Panc1 (cell line): ENCODE measurements at regions not wholly inside any gene's neighbourhood (a gene's known extent, or its start where the extent isn't known, plus 50 kb on each side); places are given as distances from the start of the nearest gene placed in this dataset.

Source experiments
- ATAC-seq: fragments of 200-7000 bp; cut with Tn5 transposase; 2 replicates; pipeline ENCODE4 v1.9.1; 2020; ENCODE audit warnings: mild to moderate bottlenecking, moderate library complexity
- BruUV-seq: library from RNA; stranded (reverse); fragments of 400-500 nt; replicated peaks from 2 replicates; lab custom pipeline; 2021; lab: Mats Ljungman, UMichigan
- CTCF ChIA-PET: fragments of 300-600 bp; sonication (Branson Sonifier 250); formaldehyde crosslinking; loops from one replicate; lab custom pipeline; 2022; ENCODE audit warnings: antibody characterized with exemption; lab: Charles Lee
- POLR2A ChIA-PET: fragments of 300-600 bp; sonication (Branson Sonifier 250); formaldehyde crosslinking; loops from one replicate; lab custom pipeline; 2022; ENCODE audit warnings: antibody characterized with exemption; lab: Charles Lee
- DNase-seq: peaks from one replicate; pipeline ENCODE4 v3.0.0-alpha.2; 2010; ENCODE audit warnings: low read depth, low spot score
- H3K27ac ChIP-seq: 2 replicates; pipeline ENCODE4 v1.5.1; 2011; ENCODE audit warnings: mild to moderate bottlenecking, low read length, inconsistent platforms
- H3K27me3 ChIP-seq: fragments of 200-500 bp; sonication (Bioruptor generic); 2 replicates; pipeline ENCODE4 v1.6.0; 2014; ENCODE audit warnings: low read length, inconsistent platforms; ENCODE audit not compliant: control insufficient read depth, insufficient read depth
- H3K36me3 ChIP-seq: fragments of 200-500 bp; sonication (Bioruptor generic); 2 replicates; pipeline ENCODE4 v1.5.1; 2014; ENCODE audit warnings: inconsistent platforms, mild to moderate bottlenecking, low read length, moderate library complexity; ENCODE audit not compliant: control insufficient read depth, insufficient read depth
- H3K4me1 ChIP-seq: 2 replicates; pipeline ENCODE4 v1.5.1; 2011; ENCODE audit warnings: inconsistent platforms, mild to moderate bottlenecking, low read length, moderate library complexity; ENCODE audit not compliant: control insufficient read depth, insufficient read depth
- H3K4me3 ChIP-seq, 2 experiments: 2 replicates each; pipeline ENCODE4 v1.5.1; 2011 to 2012; ENCODE audit warnings: low read depth in 2 of 2, low read length in 2 of 2, mild to moderate bottlenecking in 2 of 2, inconsistent platforms in 1 of 2, moderate library complexity in 1 of 2
- H3K9me3 ChIP-seq: fragments of 200-500 bp; sonication (Bioruptor generic); 2 replicates; pipeline ENCODE4 v1.5.1; 2014; ENCODE audit warnings: low read depth, mild to moderate bottlenecking, inconsistent platforms, low read length, moderate library complexity; ENCODE audit not compliant: control insufficient read depth, insufficient read depth
- POLR2AphosphoS5 ChIP-seq: IDR thresholded peaks from 2 replicates; pipeline ENCODE4 v1.6.1; 2012; ENCODE audit warnings: mild to moderate bottlenecking, low read depth, low read length, moderate library complexity
- SIN3A ChIP-seq: IDR thresholded peaks from 2 replicates; pipeline ENCODE4 v1.6.1; 2012; ENCODE audit warnings: low read depth, mild to moderate bottlenecking, low read length, moderate library complexity, borderline replicate concordance; ENCODE audit not compliant: insufficient read depth
- TCF7L2 ChIP-seq: IDR thresholded peaks from 2 replicates; pipeline ENCODE4 v1.6.1; 2011; ENCODE audit warnings: mild to moderate bottlenecking, low read depth, low read length, inconsistent platforms
- in situ Hi-C: cut with HindIII; loops from 2 replicates; pipeline ENCODE4 v1.10.0; 2016; ENCODE audit warnings: low sequenced_read_pairs, low pct_unique_long_range_greater_than_20kb
- intact Hi-C: fragments of 100-400 bp; cut with micrococcal nuclease; formaldehyde crosslinking; loops from one replicate; pipeline ENCODE4 v1.10.0; 2022; ENCODE audit not compliant: unreplicated experiment
- TF ChIP-seq, protein P1 (sequence below): fragments of 450-650 bp; IDR thresholded peaks from 2 replicates; pipeline ENCODE4 v1.5.1; 2017; ENCODE audit warnings: mild to moderate bottlenecking
- TF ChIP-seq, protein P2 (sequence below), 2 experiments: IDR thresholded peaks; 2 replicates each; pipeline ENCODE4 v1.6.1; 2011 to 2012; ENCODE audit warnings: low read depth in 2 of 2, control low read depth in 1 of 2, low read length in 1 of 2, mild to moderate bottlenecking in 1 of 2, moderate library complexity in 1 of 2; ENCODE audit not compliant: insufficient read depth in 1 of 2

DNA sequence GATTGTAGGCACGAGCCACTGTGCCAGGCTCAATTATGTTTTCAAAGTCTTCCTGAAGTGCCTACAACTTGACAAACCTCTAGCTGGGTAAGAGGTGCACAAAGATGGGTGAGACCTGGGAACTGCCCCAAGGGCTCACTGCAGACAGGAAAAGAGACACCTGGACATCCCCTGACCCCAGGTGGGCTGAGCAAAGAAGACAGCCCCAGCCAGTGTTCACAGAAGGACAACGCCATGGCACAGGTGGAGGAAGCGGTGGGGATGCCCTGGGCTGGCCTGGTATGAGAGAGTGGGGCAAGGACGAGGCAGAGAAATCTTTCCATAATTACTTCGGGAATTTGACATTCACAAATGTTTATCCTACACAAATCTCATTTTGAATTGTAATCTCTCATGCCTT is 278.9 kb downstream of the SMOC2 start:
- no TSS peak for BruUV-seq

DNA sequence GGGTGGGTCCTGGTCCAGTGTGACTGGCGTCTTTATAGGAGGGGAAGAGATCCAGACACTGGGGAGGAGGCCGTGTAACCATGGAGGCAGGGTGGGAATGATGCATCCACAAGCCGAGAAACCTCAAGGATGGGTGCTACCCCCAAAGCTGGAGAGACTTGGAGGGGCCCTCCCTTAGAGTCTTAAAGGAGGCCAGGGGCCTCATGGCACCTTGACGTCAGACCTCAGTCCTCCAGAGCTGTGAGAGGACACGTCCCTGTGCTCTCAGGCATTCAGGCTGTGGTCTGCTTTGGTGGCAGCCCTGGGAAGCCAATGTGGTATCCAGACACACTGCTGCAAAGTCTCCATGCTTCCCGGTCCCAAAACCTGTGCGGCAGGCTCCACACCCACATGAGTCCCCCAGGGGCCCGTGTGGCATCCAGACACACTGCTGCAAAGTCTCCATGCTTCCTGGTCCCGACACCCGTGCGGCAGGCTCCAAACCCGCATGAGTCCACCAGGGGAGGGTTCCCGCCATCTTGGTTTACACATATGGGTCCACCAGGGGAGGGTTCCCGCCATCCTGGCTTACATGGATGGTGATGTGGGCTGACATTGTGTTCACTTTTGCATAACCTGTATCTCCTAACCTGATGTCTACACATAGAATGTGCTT is 278.0 kb downstream of the SMOC2 start:
- H3K4me3 ChIP-seq = no peak overlapping the region
- POLR2A ChIA-PET = no interaction called here
- intact Hi-C loops = no loop called here
- ATAC-seq = no peak
- no peaks in the 10 kb centered on the region for H3K36me3 ChIP-seq
- no peaks in the 10 kb centered on the region for H3K9me3 ChIP-seq
- in situ Hi-C loops = no loop called here
- no peak for DNase-seq
- CTCF ChIA-PET = no interaction called here
- H3K4me1 ChIP-seq = no peaks in the 10 kb centered on the region
- H3K27ac ChIP-seq = no peak overlapping the region
- TF ChIP-seq, protein P1, sequence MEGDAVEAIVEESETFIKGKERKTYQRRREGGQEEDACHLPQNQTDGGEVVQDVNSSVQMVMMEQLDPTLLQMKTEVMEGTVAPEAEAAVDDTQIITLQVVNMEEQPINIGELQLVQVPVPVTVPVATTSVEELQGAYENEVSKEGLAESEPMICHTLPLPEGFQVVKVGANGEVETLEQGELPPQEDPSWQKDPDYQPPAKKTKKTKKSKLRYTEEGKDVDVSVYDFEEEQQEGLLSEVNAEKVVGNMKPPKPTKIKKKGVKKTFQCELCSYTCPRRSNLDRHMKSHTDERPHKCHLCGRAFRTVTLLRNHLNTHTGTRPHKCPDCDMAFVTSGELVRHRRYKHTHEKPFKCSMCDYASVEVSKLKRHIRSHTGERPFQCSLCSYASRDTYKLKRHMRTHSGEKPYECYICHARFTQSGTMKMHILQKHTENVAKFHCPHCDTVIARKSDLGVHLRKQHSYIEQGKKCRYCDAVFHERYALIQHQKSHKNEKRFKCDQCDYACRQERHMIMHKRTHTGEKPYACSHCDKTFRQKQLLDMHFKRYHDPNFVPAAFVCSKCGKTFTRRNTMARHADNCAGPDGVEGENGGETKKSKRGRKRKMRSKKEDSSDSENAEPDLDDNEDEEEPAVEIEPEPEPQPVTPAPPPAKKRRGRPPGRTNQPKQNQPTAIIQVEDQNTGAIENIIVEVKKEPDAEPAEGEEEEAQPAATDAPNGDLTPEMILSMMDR = no peak
- TF ChIP-seq, protein P2, sequence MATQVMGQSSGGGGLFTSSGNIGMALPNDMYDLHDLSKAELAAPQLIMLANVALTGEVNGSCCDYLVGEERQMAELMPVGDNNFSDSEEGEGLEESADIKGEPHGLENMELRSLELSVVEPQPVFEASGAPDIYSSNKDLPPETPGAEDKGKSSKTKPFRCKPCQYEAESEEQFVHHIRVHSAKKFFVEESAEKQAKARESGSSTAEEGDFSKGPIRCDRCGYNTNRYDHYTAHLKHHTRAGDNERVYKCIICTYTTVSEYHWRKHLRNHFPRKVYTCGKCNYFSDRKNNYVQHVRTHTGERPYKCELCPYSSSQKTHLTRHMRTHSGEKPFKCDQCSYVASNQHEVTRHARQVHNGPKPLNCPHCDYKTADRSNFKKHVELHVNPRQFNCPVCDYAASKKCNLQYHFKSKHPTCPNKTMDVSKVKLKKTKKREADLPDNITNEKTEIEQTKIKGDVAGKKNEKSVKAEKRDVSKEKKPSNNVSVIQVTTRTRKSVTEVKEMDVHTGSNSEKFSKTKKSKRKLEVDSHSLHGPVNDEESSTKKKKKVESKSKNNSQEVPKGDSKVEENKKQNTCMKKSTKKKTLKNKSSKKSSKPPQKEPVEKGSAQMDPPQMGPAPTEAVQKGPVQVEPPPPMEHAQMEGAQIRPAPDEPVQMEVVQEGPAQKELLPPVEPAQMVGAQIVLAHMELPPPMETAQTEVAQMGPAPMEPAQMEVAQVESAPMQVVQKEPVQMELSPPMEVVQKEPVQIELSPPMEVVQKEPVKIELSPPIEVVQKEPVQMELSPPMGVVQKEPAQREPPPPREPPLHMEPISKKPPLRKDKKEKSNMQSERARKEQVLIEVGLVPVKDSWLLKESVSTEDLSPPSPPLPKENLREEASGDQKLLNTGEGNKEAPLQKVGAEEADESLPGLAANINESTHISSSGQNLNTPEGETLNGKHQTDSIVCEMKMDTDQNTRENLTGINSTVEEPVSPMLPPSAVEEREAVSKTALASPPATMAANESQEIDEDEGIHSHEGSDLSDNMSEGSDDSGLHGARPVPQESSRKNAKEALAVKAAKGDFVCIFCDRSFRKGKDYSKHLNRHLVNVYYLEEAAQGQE (IDR thresholded peaks at IDR 0.05; ENCODE audit: insufficient read depth in 1 of 2, low read depth in 2 of 2, low read length in 1 of 2) = no peak
- TF ChIP-seq TCF7L2 = no peak
- no peak for TF ChIP-seq SIN3A
- TF ChIP-seq POLR2AphosphoS5 = no peak
- no TSS peak for BruUV-seq
- peaks cover 6% of the 10 kb centered on the region for H3K27me3 ChIP-seq

More for the DNA sequence above, 278.9 kb downstream of the SMOC2 start:
- H3K4me1 ChIP-seq = no peaks in the 10 kb centered on the region
- no peak for DNase-seq
- H3K27ac ChIP-seq = no peak overlapping the region
- intact Hi-C loops (no loop called here), in situ Hi-C loops (no loop called here)
- H3K36me3 ChIP-seq = no peaks in the 10 kb centered on the region
- H3K4me3 ChIP-seq = no peak overlapping the region
- CTCF ChIA-PET = no interaction called here
- no peak for ATAC-seq
- no peaks in the 10 kb centered on the region for H3K9me3 ChIP-seq
- POLR2A ChIA-PET = no interaction called here
- TF ChIP-seq TCF7L2 = no peak
- H3K27me3 ChIP-seq = peaks cover 6% of the 10 kb centered on the region
